ENCODE measurements at regions not wholly inside any gene's neighbourhood (a gene's known extent, or its start where the extent isn't known, plus 50 kb on each side); places are given as distances from the start of the nearest gene placed in this dataset.
"Not testable (repeated sequence)": the region's sequence is repeated elsewhere in the genome, so short reads cannot be mapped to it uniquely, and the experiment has no call there.

- no peak for TF ChIP-seq CTCF (IDR thresholded peaks at IDR 0.05)
- H3K36me3 Mint-ChIP-seq (ENCODE audit: unreplicated experiment): peaks cover 8% of the 10 kb centered on the region
- no peak for DNase-seq (ENCODE audit: extremely low spot score, unreplicated experiment)
- no peak overlapping the region for H3K4me3 Mint-ChIP-seq (ENCODE audit: unreplicated experiment)
- H3K27me3 Mint-ChIP-seq (ENCODE audit: unreplicated experiment): peaks cover 30% of the 10 kb centered on the region
- H3K4me1 Mint-ChIP-seq (ENCODE audit: unreplicated experiment): no peaks in the 10 kb centered on the region
- H3K9me3 Mint-ChIP-seq (ENCODE audit: unreplicated experiment): peaks cover 21% of the 10 kb centered on the region
- H3K27ac Mint-ChIP-seq (ENCODE audit: unreplicated experiment): no peak overlapping the region
Observed at GRCh38 chr10:44105696-44106095, 279.2 kb downstream of the CXCL12 start.

- H3K9me3 Mint-ChIP-seq (ENCODE audit: unreplicated experiment): peaks cover 14% of the 10 kb centered on the region
- no peak for TF ChIP-seq CTCF (IDR thresholded peaks at IDR 0.05)
- DNase-seq (ENCODE audit: extremely low spot score, unreplicated experiment): no peak
- no peak overlapping the region for H3K4me3 Mint-ChIP-seq (ENCODE audit: unreplicated experiment)
- peaks cover 5% of the 10 kb centered on the region for H3K36me3 Mint-ChIP-seq (ENCODE audit: unreplicated experiment)
- H3K27ac Mint-ChIP-seq (ENCODE audit: unreplicated experiment): no peak overlapping the region
- H3K4me1 Mint-ChIP-seq (ENCODE audit: unreplicated experiment): no peaks in the 10 kb centered on the region
- peaks cover 16% of the 10 kb centered on the region for H3K27me3 Mint-ChIP-seq (ENCODE audit: unreplicated experiment)
Observed at GRCh38 chr10:44102726-44103255, 282.1 kb downstream of the CXCL12 start.

GRCh38 chr10:44101082-44101481, 283.8 kb downstream of the CXCL12 start:
- Mint-ChIP-seq H3K36me3 (ENCODE audit: unreplicated experiment) (peaks cover 5% of the 10 kb centered on the region), H3K9me3 (ENCODE audit: unreplicated experiment) (peaks cover 14% of the 10 kb centered on the region), H3K27me3 (ENCODE audit: unreplicated experiment) (peaks cover 16% of the 10 kb centered on the region), H3K4me1 (ENCODE audit: unreplicated experiment) (no peaks in the 10 kb centered on the region), H3K4me3 (ENCODE audit: unreplicated experiment) (no peak overlapping the region), H3K27ac (ENCODE audit: unreplicated experiment) (no peak overlapping the region)
- DNase-seq (ENCODE audit: extremely low spot score, unreplicated experiment): no peak
- no peak for TF ChIP-seq CTCF (IDR thresholded peaks at IDR 0.05)

- TF ChIP-seq CTCF (IDR thresholded peaks at IDR 0.05): no peak
- H3K36me3 Mint-ChIP-seq (ENCODE audit: unreplicated experiment): peaks cover 5% of the 10 kb centered on the region
Observed at GRCh38 chr10:44099511-44099910, 285.4 kb downstream of the CXCL12 start.

GRCh38 chr10:44096217-44096616, 288.7 kb downstream of the CXCL12 start:
- peaks cover 12% of the 10 kb centered on the region for H3K9me3 Mint-ChIP-seq (ENCODE audit: unreplicated experiment)
- H3K36me3 Mint-ChIP-seq (ENCODE audit: unreplicated experiment); H3K4me3 Mint-ChIP-seq (ENCODE audit: unreplicated experiment); H3K27ac Mint-ChIP-seq (ENCODE audit: unreplicated experiment); DNase-seq (ENCODE audit: extremely low spot score, unreplicated experiment); H3K4me1 Mint-ChIP-seq (ENCODE audit: unreplicated experiment): not testable (repeated sequence)
- H3K27me3 Mint-ChIP-seq (ENCODE audit: unreplicated experiment): peaks cover 34% of the 10 kb centered on the region

More at GRCh38 chr10:44099511-44099910, 285.4 kb downstream of the CXCL12 start:
- Mint-ChIP-seq H3K4me3 (ENCODE audit: unreplicated experiment) (no peak overlapping the region), H3K27me3 (ENCODE audit: unreplicated experiment) (peaks cover 16% of the 10 kb centered on the region), H3K9me3 (ENCODE audit: unreplicated experiment) (peaks cover 20% of the 10 kb centered on the region), H3K27ac (ENCODE audit: unreplicated experiment) (no peak overlapping the region), H3K4me1 (ENCODE audit: unreplicated experiment) (no peaks in the 10 kb centered on the region)
- no peak for DNase-seq (ENCODE audit: extremely low spot score, unreplicated experiment)

GRCh38 chr10:44089671-44090070, 295.2 kb downstream of the CXCL12 start:
- DNase-seq (ENCODE audit: extremely low spot score, unreplicated experiment): no peak
- no peak overlapping the region for H3K27ac Mint-ChIP-seq (ENCODE audit: unreplicated experiment)
- H3K36me3 Mint-ChIP-seq (ENCODE audit: unreplicated experiment): no peaks in the 10 kb centered on the region
- peaks cover 40% of the 10 kb centered on the region for H3K27me3 Mint-ChIP-seq (ENCODE audit: unreplicated experiment)
- TF ChIP-seq CTCF (IDR thresholded peaks at IDR 0.05): no peak
- peaks cover 5% of the 10 kb centered on the region for H3K9me3 Mint-ChIP-seq (ENCODE audit: unreplicated experiment)
- no peaks in the 10 kb centered on the region for H3K4me1 Mint-ChIP-seq (ENCODE audit: unreplicated experiment)
- H3K4me3 Mint-ChIP-seq (ENCODE audit: unreplicated experiment): no peak overlapping the region

All from osteocyte (in vitro differentiated cells).